ENCODE measurements at regions not wholly inside any gene's neighbourhood (a gene's known extent, or its start where the extent isn't known, plus 50 kb on each side); places are given as distances from the start of the nearest gene placed in this dataset.

GRCh38 chr9:13719446-13719845 lies 440.0 kb upstream of the MPDZ start:
- H3K27me3 ChIP-seq (ENCODE audit: control insufficient read depth, low read length) = no peaks in the 10 kb centered on the region
- no peaks in the 10 kb centered on the region for H3K9me2 ChIP-seq (replicated peaks; ENCODE audit: control insufficient read depth, low read length)
- H4K20me1 ChIP-seq (ENCODE audit: control insufficient read depth, insufficient read depth, low read depth, low read length) = no peaks in the 10 kb centered on the region
- no peaks in the 10 kb centered on the region for H3K79me2 ChIP-seq (ENCODE audit: control insufficient read depth, low read length)
- H3K27ac ChIP-seq (ENCODE audit: low read depth, low read length) = no peak overlapping the region
- no peaks in the 10 kb centered on the region for H3F3A ChIP-seq (ENCODE audit: control insufficient read depth, insufficient read depth)
- no peak overlapping the region for H3K4me2 ChIP-seq (ENCODE audit: low read length)
- H3K36me3 ChIP-seq (ENCODE audit: control insufficient read depth, low read length) = no peaks in the 10 kb centered on the region
- TF ChIP-seq CTCF (IDR thresholded peaks at IDR 0.05; ENCODE audit: low read depth, low read length, poor library complexity, severe bottlenecking) (no peak), EZH2phosphoT487 (IDR thresholded peaks at IDR 0.05; ENCODE audit: borderline replicate concordance, low read length) (no peak)
- no peaks in the 10 kb centered on the region for H3K9me3 ChIP-seq (ENCODE audit: control insufficient read depth, insufficient read depth, low read length)
- H3K4me3 ChIP-seq (ENCODE audit: low read length) = no peak overlapping the region
- no peaks in the 10 kb centered on the region for H3K4me1 ChIP-seq (ENCODE audit: control insufficient read depth, low read length)

- no peak overlapping the region for H3K4me3 ChIP-seq (ENCODE audit: low read length)
- no peaks in the 10 kb centered on the region for H3K9me3 ChIP-seq (ENCODE audit: control insufficient read depth, insufficient read depth, low read length)
- no peaks in the 10 kb centered on the region for H4K20me1 ChIP-seq (ENCODE audit: control insufficient read depth, insufficient read depth, low read depth, low read length)
- no peaks in the 10 kb centered on the region for H3K27me3 ChIP-seq (ENCODE audit: control insufficient read depth, low read length)
- TF ChIP-seq CTCF (IDR thresholded peaks at IDR 0.05; ENCODE audit: low read depth, low read length, poor library complexity, severe bottlenecking) (no peak), EZH2phosphoT487 (IDR thresholded peaks at IDR 0.05; ENCODE audit: borderline replicate concordance, low read length) (no peak)
- H3K36me3 ChIP-seq (ENCODE audit: control insufficient read depth, low read length) = no peaks in the 10 kb centered on the region
- H3K4me1 ChIP-seq (ENCODE audit: control insufficient read depth, low read length) = no peaks in the 10 kb centered on the region
- no peaks in the 10 kb centered on the region for H3F3A ChIP-seq (ENCODE audit: control insufficient read depth, insufficient read depth)
- H3K4me2 ChIP-seq (ENCODE audit: low read length) = no peak overlapping the region
- no peak overlapping the region for H3K27ac ChIP-seq (ENCODE audit: low read depth, low read length)
- no peaks in the 10 kb centered on the region for H3K79me2 ChIP-seq (ENCODE audit: control insufficient read depth, low read length)
- H3K9me2 ChIP-seq (replicated peaks; ENCODE audit: control insufficient read depth, low read length) = no peaks in the 10 kb centered on the region
These were observed 439.0 kb upstream of the MPDZ start for GRCh38 chr9:13718539-13718938.

- no peaks in the 10 kb centered on the region for H3K9me2 ChIP-seq (replicated peaks; ENCODE audit: control insufficient read depth, low read length)
- no peak overlapping the region for H3K4me2 ChIP-seq (ENCODE audit: low read length)
- H3K36me3 ChIP-seq (ENCODE audit: control insufficient read depth, low read length) = no peaks in the 10 kb centered on the region
- H3K79me2 ChIP-seq (ENCODE audit: control insufficient read depth, low read length) = no peaks in the 10 kb centered on the region
- no peak overlapping the region for H3K27ac ChIP-seq (ENCODE audit: low read depth, low read length)
- TF ChIP-seq EZH2phosphoT487 (IDR thresholded peaks at IDR 0.05; ENCODE audit: borderline replicate concordance, low read length) = no peak
- no peak for TF ChIP-seq CTCF (IDR thresholded peaks at IDR 0.05; ENCODE audit: low read depth, low read length, poor library complexity, severe bottlenecking)
- no peaks in the 10 kb centered on the region for H3F3A ChIP-seq (ENCODE audit: control insufficient read depth, insufficient read depth)
- H3K4me1 ChIP-seq (ENCODE audit: control insufficient read depth, low read length) = no peaks in the 10 kb centered on the region
- no peaks in the 10 kb centered on the region for H3K27me3 ChIP-seq (ENCODE audit: control insufficient read depth, low read length)
- no peak overlapping the region for H3K4me3 ChIP-seq (ENCODE audit: low read length)
- no peaks in the 10 kb centered on the region for H4K20me1 ChIP-seq (ENCODE audit: control insufficient read depth, insufficient read depth, low read depth, low read length)
- H3K9me3 ChIP-seq (ENCODE audit: control insufficient read depth, insufficient read depth, low read length) = no peaks in the 10 kb centered on the region
These were observed 438.6 kb upstream of the MPDZ start for GRCh38 chr9:13718086-13718485.

Measured in DOHH2 (cell line).